ENCODE measurements at regions not wholly inside any gene's neighbourhood (a gene's known extent, or its start where the extent isn't known, plus 50 kb on each side); places are given as distances from the start of the nearest gene placed in this dataset.

GRCh38 chr11:115613986-115614632 is 109.9 kb upstream of the CADM1 start:
- TF ChIP-seq CTCF (IDR thresholded peaks at IDR 0.05) (no peak), POLR2A (IDR thresholded peaks at IDR 0.05) (no peak), EP300 (IDR thresholded peaks at IDR 0.05) (no peak), POLR2AphosphoS5 (IDR thresholded peaks at IDR 0.05) (no peak)
